ENCODE measurements at regions not wholly inside any gene's neighbourhood (a gene's known extent, or its start where the extent isn't known, plus 50 kb on each side); places are given as distances from the start of the nearest gene placed in this dataset.

GRCh38 chr5:56383761-56384160 lies 150.6 kb upstream of the ANKRD55 start:
- TF ChIP-seq CTCF (IDR thresholded peaks at IDR 0.05) = no peak
- no peak for TF ChIP-seq POLR2A (IDR thresholded peaks at IDR 0.05)

Data from right lobe of liver (tissue), 4 donors.